ENCODE measurements at regions not wholly inside any gene's neighbourhood (a gene's known extent, or its start where the extent isn't known, plus 50 kb on each side); places are given as distances from the start of the nearest gene placed in this dataset.

DNA sequence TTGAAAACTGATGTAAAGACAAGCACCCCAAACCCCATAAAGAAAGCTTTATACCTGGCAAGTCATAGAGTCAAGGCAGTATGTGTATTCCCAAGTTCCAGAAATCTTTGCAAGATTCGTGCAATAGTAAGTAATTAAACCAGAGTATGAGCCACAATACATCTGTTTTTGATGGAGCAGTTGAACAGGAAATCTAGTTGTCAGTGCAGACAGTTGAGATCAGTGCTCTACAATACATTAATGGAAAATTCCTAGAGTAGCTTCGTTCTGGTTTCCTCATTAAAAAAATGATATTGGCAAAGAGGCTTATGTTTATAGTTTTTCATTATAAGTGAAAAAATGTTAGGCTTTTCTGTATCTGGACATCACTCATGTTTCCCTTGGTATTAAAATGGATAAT is 575.3 kb downstream of the TRIML1 start:
- no peaks in the 10 kb centered on the region for H3K36me3 Mint-ChIP-seq (ENCODE audit: insufficient read depth)
- H3K4me1 Mint-ChIP-seq (ENCODE audit: low read depth), result peaks cover under 1% of the 10 kb centered on the region
- H3K9me3 Mint-ChIP-seq (ENCODE audit: low read depth), result peaks cover under 1% of the 10 kb centered on the region
- no peaks in the 10 kb centered on the region for H3K27me3 Mint-ChIP-seq
- H3K4me3 Mint-ChIP-seq (ENCODE audit: low read depth), result no peak overlapping the region
- TF ChIP-seq, protein P1, sequence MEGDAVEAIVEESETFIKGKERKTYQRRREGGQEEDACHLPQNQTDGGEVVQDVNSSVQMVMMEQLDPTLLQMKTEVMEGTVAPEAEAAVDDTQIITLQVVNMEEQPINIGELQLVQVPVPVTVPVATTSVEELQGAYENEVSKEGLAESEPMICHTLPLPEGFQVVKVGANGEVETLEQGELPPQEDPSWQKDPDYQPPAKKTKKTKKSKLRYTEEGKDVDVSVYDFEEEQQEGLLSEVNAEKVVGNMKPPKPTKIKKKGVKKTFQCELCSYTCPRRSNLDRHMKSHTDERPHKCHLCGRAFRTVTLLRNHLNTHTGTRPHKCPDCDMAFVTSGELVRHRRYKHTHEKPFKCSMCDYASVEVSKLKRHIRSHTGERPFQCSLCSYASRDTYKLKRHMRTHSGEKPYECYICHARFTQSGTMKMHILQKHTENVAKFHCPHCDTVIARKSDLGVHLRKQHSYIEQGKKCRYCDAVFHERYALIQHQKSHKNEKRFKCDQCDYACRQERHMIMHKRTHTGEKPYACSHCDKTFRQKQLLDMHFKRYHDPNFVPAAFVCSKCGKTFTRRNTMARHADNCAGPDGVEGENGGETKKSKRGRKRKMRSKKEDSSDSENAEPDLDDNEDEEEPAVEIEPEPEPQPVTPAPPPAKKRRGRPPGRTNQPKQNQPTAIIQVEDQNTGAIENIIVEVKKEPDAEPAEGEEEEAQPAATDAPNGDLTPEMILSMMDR (IDR thresholded peaks at IDR 0.05; ENCODE audit: unreplicated experiment), result no peak
- no peak for DNase-seq (ENCODE audit: low spot score, unreplicated experiment)
- H3K27ac Mint-ChIP-seq, result no peak overlapping the region

GRCh38 chr4:188714907-188715306 is 575.7 kb downstream of the TRIML1 start:
- H3K36me3 Mint-ChIP-seq (ENCODE audit: insufficient read depth), result no peaks in the 10 kb centered on the region
- no peak for DNase-seq (ENCODE audit: low spot score, unreplicated experiment)
- H3K27ac Mint-ChIP-seq, result no peak overlapping the region
- H3K9me3 Mint-ChIP-seq (ENCODE audit: low read depth), result no peaks in the 10 kb centered on the region
- TF ChIP-seq, protein P1 (IDR thresholded peaks at IDR 0.05; ENCODE audit: unreplicated experiment), result no peak
- no peaks in the 10 kb centered on the region for H3K27me3 Mint-ChIP-seq
- no peaks in the 10 kb centered on the region for H3K4me1 Mint-ChIP-seq (ENCODE audit: low read depth)
- H3K4me3 Mint-ChIP-seq (ENCODE audit: low read depth), result no peak overlapping the region

DNA sequence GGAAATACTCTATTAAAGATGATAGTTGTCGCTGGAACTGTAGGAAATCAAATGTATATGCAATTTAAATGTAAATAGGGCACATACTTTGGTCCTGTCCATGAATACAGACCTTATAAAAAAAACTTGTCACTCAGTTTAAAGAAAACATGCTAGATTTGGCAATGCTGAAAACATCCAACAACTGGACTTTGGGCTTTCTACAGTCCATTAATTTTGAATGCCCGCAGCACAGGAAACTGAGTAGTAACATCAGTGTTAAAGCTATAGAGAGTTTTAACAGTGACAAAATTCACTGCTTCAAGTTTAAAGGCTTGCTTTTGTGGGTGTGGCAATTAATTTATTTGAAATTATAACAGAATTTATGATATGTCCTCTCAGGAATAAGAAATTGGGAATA is 578.4 kb downstream of the TRIML1 start:
- peaks cover 6% of the 10 kb centered on the region for H3K9me3 Mint-ChIP-seq (ENCODE audit: low read depth)
- no peak overlapping the region for H3K27ac Mint-ChIP-seq
- no peak for DNase-seq (ENCODE audit: low spot score, unreplicated experiment)
- no peaks in the 10 kb centered on the region for H3K27me3 Mint-ChIP-seq
- H3K36me3 Mint-ChIP-seq (ENCODE audit: insufficient read depth), result no peaks in the 10 kb centered on the region
- no peaks in the 10 kb centered on the region for H3K4me1 Mint-ChIP-seq (ENCODE audit: low read depth)
- H3K4me3 Mint-ChIP-seq (ENCODE audit: low read depth), result no peak overlapping the region
- TF ChIP-seq, protein P1 (IDR thresholded peaks at IDR 0.05; ENCODE audit: unreplicated experiment), result no peak

DNA sequence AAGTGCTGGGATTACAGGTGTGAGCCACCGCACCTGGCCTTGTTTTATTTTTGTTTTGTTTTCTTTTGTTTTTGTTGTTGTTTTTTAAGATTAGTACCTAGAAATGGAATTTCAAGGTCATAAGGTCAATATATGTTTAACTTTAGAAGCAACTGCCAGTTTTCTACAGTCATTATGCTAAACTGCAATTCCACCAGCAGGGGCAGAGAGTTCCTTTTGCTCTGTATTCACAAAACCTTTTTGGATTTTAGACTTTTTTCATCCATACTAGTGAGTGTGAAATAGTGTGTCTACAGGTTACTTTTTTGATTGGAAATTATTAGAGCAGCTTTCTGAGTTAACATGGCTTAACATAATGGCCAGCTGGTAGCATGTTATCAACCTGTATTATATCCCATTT is 580.6 kb downstream of the TRIML1 start:
- Mint-ChIP-seq H3K9me3 (ENCODE audit: low read depth) (peaks cover 6% of the 10 kb centered on the region), H3K27me3 (no peaks in the 10 kb centered on the region), H3K36me3 (ENCODE audit: insufficient read depth) (no peaks in the 10 kb centered on the region), H3K4me3 (ENCODE audit: low read depth) (no peak overlapping the region), H3K27ac (no peak overlapping the region), H3K4me1 (ENCODE audit: low read depth) (peaks cover 5% of the 10 kb centered on the region)
- TF ChIP-seq, protein P1 (IDR thresholded peaks at IDR 0.05; ENCODE audit: unreplicated experiment), result peak; percentile 37
- DNase-seq (ENCODE audit: low spot score, unreplicated experiment), result no peak

DNA sequence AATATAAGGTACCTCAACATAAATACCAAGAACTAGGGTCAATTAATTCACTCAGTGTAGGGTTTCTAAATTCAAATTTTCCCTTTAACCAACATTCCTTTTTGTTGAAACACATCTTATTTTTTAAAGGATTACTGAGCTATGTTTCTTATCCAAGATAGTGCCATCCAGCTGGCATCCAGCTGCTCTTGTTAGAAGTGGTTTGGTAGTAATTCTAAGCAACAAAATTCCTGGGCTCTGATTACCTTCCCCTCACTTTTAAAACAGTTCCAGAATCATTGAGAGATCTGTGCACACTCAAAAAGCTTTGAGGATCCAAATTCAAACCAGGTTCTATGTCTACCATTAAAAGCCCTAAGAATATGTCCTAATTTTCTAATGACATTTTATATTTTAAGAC is 583.7 kb downstream of the TRIML1 start:
- DNase-seq (ENCODE audit: low spot score, unreplicated experiment), result no peak
- Mint-ChIP-seq H3K27me3 (no peaks in the 10 kb centered on the region), H3K4me1 (ENCODE audit: low read depth) (peaks cover 5% of the 10 kb centered on the region)

More for the DNA sequence above, 583.7 kb downstream of the TRIML1 start:
- no peak overlapping the region for H3K4me3 Mint-ChIP-seq (ENCODE audit: low read depth)
- no peaks in the 10 kb centered on the region for H3K36me3 Mint-ChIP-seq (ENCODE audit: insufficient read depth)
- TF ChIP-seq, protein P1 (IDR thresholded peaks at IDR 0.05; ENCODE audit: unreplicated experiment), result no peak
- peaks cover 6% of the 10 kb centered on the region for H3K9me3 Mint-ChIP-seq (ENCODE audit: low read depth)
- no peak overlapping the region for H3K27ac Mint-ChIP-seq
